GM23248 (cell line): ENCODE measurements at regions not wholly inside any gene's neighbourhood (a gene's known extent, or its start where the extent isn't known, plus 50 kb on each side); places are given as distances from the start of the nearest gene placed in this dataset.

Experiments used
- DNase-seq: peaks from one replicate; pipeline ENCODE4 v3.0.0-alpha.2; 2015
- H2AFZ ChIP-seq: fragments of 200-600 bp; sonication (generic); 2 replicates; pipeline ENCODE4 v1.6.1; 2016; ENCODE audit warnings: antibody characterized with exemption
- H3F3A ChIP-seq: fragments of 200-600 bp; sonication (generic); 2 replicates; pipeline ENCODE4 v1.6.1; 2016; ENCODE audit warnings: mild to moderate bottlenecking, antibody characterized with exemption, mixed run types; ENCODE audit not compliant: insufficient read depth
- H3K27ac ChIP-seq: fragments of 200-600 bp; sonication (generic); 2 replicates; pipeline ENCODE4 v1.5.1; 2016; ENCODE audit warnings: mild to moderate bottlenecking
- H3K27me3 ChIP-seq: fragments of 200-600 bp; sonication (generic); replicated peaks from 2 replicates; pipeline ENCODE4 v1.6.1; 2016; ENCODE audit warnings: mild to moderate bottlenecking; ENCODE audit not compliant: insufficient read depth
- H3K36me3 ChIP-seq: fragments of 200-600 bp; sonication (generic); 2 replicates; pipeline ENCODE4 v1.6.1; 2016; ENCODE audit warnings: low read depth, mild to moderate bottlenecking
- H3K4me1 ChIP-seq: fragments of 200-600 bp; sonication (generic); 2 replicates; pipeline ENCODE4 v1.6.1; 2016; ENCODE audit warnings: mild to moderate bottlenecking; ENCODE audit not compliant: insufficient read depth
- H3K4me2 ChIP-seq: fragments of 200-600 bp; sonication (generic); one replicate; pipeline ENCODE4 v1.6.1; 2016; ENCODE audit warnings: mild to moderate bottlenecking; ENCODE audit not compliant: unreplicated experiment
- H3K4me3 ChIP-seq: fragments of 200-600 bp; sonication (generic); 2 replicates; pipeline ENCODE4 v1.5.1; 2016; ENCODE audit warnings: mild to moderate bottlenecking
- H3K79me2 ChIP-seq: fragments of 200-600 bp; sonication (generic); 2 replicates; pipeline ENCODE4 v1.6.1; 2016; ENCODE audit warnings: mild to moderate bottlenecking; ENCODE audit not compliant: insufficient read depth
- H3K9ac ChIP-seq: fragments of 200-600 bp; sonication (generic); 2 replicates; pipeline ENCODE4 v1.6.1; 2016; ENCODE audit warnings: mild to moderate bottlenecking
- H3K9me2 ChIP-seq: fragments of 200-600 bp; sonication (generic); 2 replicates; pipeline ENCODE4 v1.6.1; 2016; ENCODE audit warnings: mixed run types, mild to moderate bottlenecking, moderate library complexity; ENCODE audit not compliant: insufficient read depth
- H3K9me3 ChIP-seq: fragments of 200-600 bp; sonication (generic); one replicate; pipeline ENCODE4 v1.6.1; 2017; ENCODE audit warnings: low read depth
- H4K20me1 ChIP-seq: fragments of 200-600 bp; sonication (generic); 2 replicates; pipeline ENCODE4 v1.6.0; 2016; ENCODE audit not compliant: insufficient read depth
- EZH2 ChIP-seq: fragments of 200-600 bp; sonication (generic); IDR thresholded peaks from 2 replicates; pipeline ENCODE4 v1.6.1; 2018; ENCODE audit warnings: antibody characterized with exemption, mild to moderate bottlenecking; ENCODE audit not compliant: insufficient read depth, poor library complexity, severe bottlenecking
- EZH2phosphoT487 ChIP-seq: fragments of 200-600 bp; sonication (generic); IDR thresholded peaks from 2 replicates; pipeline ENCODE4 v1.6.1; 2018; ENCODE audit warnings: antibody characterized with exemption, moderate library complexity, mild to moderate bottlenecking, low read depth; ENCODE audit not compliant: insufficient read depth
- WGBS, 2 experiments: methylation state at CpG; one replicate each; pipeline ENCODE4 v1.1.6; 2015 to 2017; ENCODE audit warnings: low lambda C conversion rate in 2 of 2, low coverage in 1 of 2; ENCODE audit errors: missing lambda C conversion rate in 2 of 2; 5-methylcytosine and 5-hydroxymethylcytosine counted together
- in situ Hi-C: fragments of 300-500 bp; cut with MboI; formaldehyde crosslinking; loops from 2 replicates; pipeline ENCODE4 v1.15.0; 2020

GRCh38 chr10:128568041-128568440 is 441.8 kb upstream of the MKI67 start:
- H3K79me2 ChIP-seq = no peaks in the 10 kb centered on the region
- H3F3A ChIP-seq = no peaks in the 10 kb centered on the region
- no peaks in the 10 kb centered on the region for H3K27me3 ChIP-seq
- no peak overlapping the region for H2AFZ ChIP-seq
- no peak overlapping the region for H3K4me3 ChIP-seq
- no peaks in the 10 kb centered on the region for H4K20me1 ChIP-seq
- no peaks in the 10 kb centered on the region for H3K9me2 ChIP-seq
- no peaks in the 10 kb centered on the region for H3K4me1 ChIP-seq
- H3K4me2 ChIP-seq = no peak overlapping the region
- 56 to 59% methylated on average over 11 of the region's 11 CpGs for WGBS, 2 experiments
- TF ChIP-seq EZH2phosphoT487 = no peak
- H3K9me3 ChIP-seq = no peaks in the 10 kb centered on the region
- in situ Hi-C loops = no loop called here
- no peak overlapping the region for H3K9ac ChIP-seq
- no peak overlapping the region for H3K27ac ChIP-seq
- DNase-seq = no peak
- H3K36me3 ChIP-seq = no peaks in the 10 kb centered on the region

GRCh38 chr10:128568491-128568890 is 442.3 kb upstream of the MKI67 start:
- Histone ChIP-seq H3K4me1 (no peaks in the 10 kb centered on the region), H3K9me2 (no peaks in the 10 kb centered on the region), H3K4me3 (no peak overlapping the region), H4K20me1 (no peaks in the 10 kb centered on the region), H2AFZ (no peak overlapping the region), H3K27me3 (no peaks in the 10 kb centered on the region), H3K9me3 (no peaks in the 10 kb centered on the region), H3K4me2 (no peak overlapping the region), H3K27ac (no peak overlapping the region), H3K9ac (no peak overlapping the region), H3K79me2 (no peaks in the 10 kb centered on the region), H3F3A (no peaks in the 10 kb centered on the region), H3K36me3 (no peaks in the 10 kb centered on the region)
- in situ Hi-C loops = no loop called here
- TF ChIP-seq EZH2 = no peak
- no peak for TF ChIP-seq EZH2phosphoT487
- WGBS, 2 experiments = 62 to 66% methylated on average over 13 of the region's 13 CpGs
- no peak for DNase-seq

- in situ Hi-C loops = no loop called here
- Histone ChIP-seq H4K20me1 (no peaks in the 10 kb centered on the region), H3K79me2 (no peaks in the 10 kb centered on the region), H3K27me3 (no peaks in the 10 kb centered on the region), H3K36me3 (no peaks in the 10 kb centered on the region), H2AFZ (no peak overlapping the region), H3K9me3 (no peaks in the 10 kb centered on the region), H3F3A (no peaks in the 10 kb centered on the region), H3K27ac (no peak overlapping the region), H3K9ac (no peak overlapping the region), H3K4me1 (no peaks in the 10 kb centered on the region), H3K4me3 (no peak overlapping the region), H3K9me2 (no peaks in the 10 kb centered on the region), H3K4me2 (no peak overlapping the region)
- TF ChIP-seq EZH2phosphoT487 = no peak
- TF ChIP-seq EZH2 = no peak
- no peak for DNase-seq
- 43 to 54% methylated on average over 23 to 24 of the region's 24 CpGs for WGBS, 2 experiments
These were observed 443.0 kb upstream of the MKI67 start for GRCh38 chr10:128568990-128569945.

GRCh38 chr10:128570319-128570995 is 444.2 kb upstream of the MKI67 start:
- H3F3A ChIP-seq = no peaks in the 10 kb centered on the region
- no peaks in the 10 kb centered on the region for H3K9me2 ChIP-seq
- H3K36me3 ChIP-seq = no peaks in the 10 kb centered on the region
- no peak for DNase-seq
- H3K27ac ChIP-seq = no peak overlapping the region
- no peak overlapping the region for H3K4me2 ChIP-seq
- in situ Hi-C loops = no loop called here
- H3K9me3 ChIP-seq = no peaks in the 10 kb centered on the region
- H2AFZ ChIP-seq = no peak overlapping the region
- H3K4me1 ChIP-seq = no peaks in the 10 kb centered on the region
- no peaks in the 10 kb centered on the region for H4K20me1 ChIP-seq
- H3K79me2 ChIP-seq = no peaks in the 10 kb centered on the region
- H3K9ac ChIP-seq = no peak overlapping the region
- no peaks in the 10 kb centered on the region for H3K27me3 ChIP-seq
- TF ChIP-seq EZH2phosphoT487 = no peak
- TF ChIP-seq EZH2 = no peak
- 28 to 33% methylated on average over 12 of the region's 12 CpGs for WGBS, 2 experiments
- H3K4me3 ChIP-seq = no peak overlapping the region
